OCI-LY3 (cell line): ENCODE measurements at regions not wholly inside any gene's neighbourhood (a gene's known extent, or its start where the extent isn't known, plus 50 kb on each side); places are given as distances from the start of the nearest gene placed in this dataset.

Experiments used
- H2AFZ ChIP-seq: fragments of 200-600, 300-600 bp; shearing (Covaris generic); 2 replicates; pipeline ENCODE4 v1.6.0; 2014; ENCODE audit warnings: antibody characterized with exemption, low read depth, low read length
- H3K27ac ChIP-seq: fragments of 200-600, 300-600 bp; sonication (generic); 2 replicates; pipeline ENCODE4 v1.5.1; 2014; ENCODE audit warnings: mild to moderate bottlenecking, low read length, moderate library complexity, mixed read lengths
- H3K27me3 ChIP-seq: fragments of 200-600, 300-600 bp; sonication (generic); 2 replicates; pipeline ENCODE4 v1.6.1; 2014; ENCODE audit warnings: low read depth, low read length, mixed read lengths
- H3K36me3 ChIP-seq: fragments of 200-600, 300-600 bp; sonication (generic); replicated peaks from 2 replicates; pipeline ENCODE3; 2014; ENCODE audit warnings: low read depth, low read length, mixed read lengths
- H3K4me1 ChIP-seq: fragments of 300-600, 200-600 bp; sonication (generic); 2 replicates; pipeline ENCODE4 v1.6.1; 2014; ENCODE audit warnings: low read length, mixed read lengths
- H3K4me2 ChIP-seq: fragments of 200-600, 300-600 bp; sonication (generic); 2 replicates; pipeline ENCODE4 v1.6.1; 2014; ENCODE audit warnings: low read length, mixed read lengths
- H3K4me3 ChIP-seq: fragments of 300-600, 200-600 bp; sonication (generic); 2 replicates; pipeline ENCODE4 v1.5.1; 2014; ENCODE audit warnings: antibody characterized with exemption, mild to moderate bottlenecking, low read length, moderate library complexity
- H3K79me2 ChIP-seq: fragments of 300-600, 200-600 bp; shearing (Covaris generic); 2 replicates; pipeline ENCODE4 v1.6.1; 2014; ENCODE audit warnings: mild to moderate bottlenecking, low read length, mixed read lengths
- H3K9ac ChIP-seq: fragments of 300-600, 200-600 bp; shearing (Covaris generic); 2 replicates; pipeline ENCODE4 v1.6.0; 2014; ENCODE audit warnings: mild to moderate bottlenecking, low read length, moderate library complexity
- H3K9me3 ChIP-seq: fragments of 200-600, 300-600 bp; shearing (Covaris generic); 2 replicates; pipeline ENCODE4 v1.6.1; 2014; ENCODE audit warnings: low read length, mixed read lengths; ENCODE audit not compliant: insufficient read depth
- H4K20me1 ChIP-seq: fragments of 200-600, 300-600 bp; sonication (generic); 2 replicates; pipeline ENCODE4 v1.6.1; 2016; ENCODE audit warnings: low read length, mixed read lengths; ENCODE audit not compliant: insufficient read depth
- CTCF ChIP-seq: fragments of 200-600, 300-600 bp; sonication (generic); IDR thresholded peaks from 2 replicates; pipeline ENCODE4 v1.5.1; 2014; ENCODE audit warnings: antibody characterized with exemption, low read length, low read depth
- EZH2phosphoT487 ChIP-seq: fragments of 200-600 bp; shearing (Covaris generic); IDR thresholded peaks from 2 replicates; pipeline ENCODE4 v1.6.1; 2018; ENCODE audit warnings: antibody characterized with exemption, mixed run types, low read depth

- no peak overlapping the region for H3K9ac ChIP-seq
- H3K4me1 ChIP-seq, result no peaks in the 10 kb centered on the region
- no peaks in the 10 kb centered on the region for H3K27me3 ChIP-seq
- H3K36me3 ChIP-seq, result no peaks in the 10 kb centered on the region
- TF ChIP-seq CTCF (no peak), EZH2phosphoT487 (no peak)
- H3K4me3 ChIP-seq, result no peak overlapping the region
- H3K4me2 ChIP-seq, result no peak overlapping the region
- no peaks in the 10 kb centered on the region for H3K9me3 ChIP-seq
- no peak overlapping the region for H3K27ac ChIP-seq
- H2AFZ ChIP-seq, result no peak overlapping the region
- H3K79me2 ChIP-seq, result no peaks in the 10 kb centered on the region
- H4K20me1 ChIP-seq, result no peaks in the 10 kb centered on the region
Measured at GRCh38 chr6:144797881-144798589, 512.9 kb downstream of the UTRN start.

DNA sequence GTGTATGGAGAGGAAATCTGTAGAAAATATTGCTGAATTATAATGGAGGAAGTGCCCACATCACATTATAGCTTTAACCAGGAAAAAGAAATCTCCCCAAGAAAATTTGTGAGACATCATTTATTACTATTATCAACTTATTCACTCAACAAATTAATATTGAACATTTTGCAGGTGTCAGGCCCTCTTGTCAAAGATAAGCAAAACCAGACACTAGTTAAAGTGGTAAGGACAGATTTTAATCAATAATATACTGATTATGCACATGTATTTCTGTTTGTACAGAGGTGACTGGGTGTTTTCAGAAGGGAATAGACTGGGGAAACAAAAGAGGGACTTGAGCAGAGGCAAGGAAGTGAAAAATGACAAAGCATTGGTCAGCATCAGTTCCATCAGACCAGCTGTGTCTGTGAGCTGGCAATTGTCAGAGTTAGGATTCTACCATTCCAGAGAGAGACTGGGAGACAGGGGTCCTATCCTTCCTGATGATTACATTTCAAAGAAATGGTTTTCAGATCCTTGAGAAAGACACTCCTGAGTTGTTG is 519.2 kb downstream of the UTRN start:
- H3K27ac ChIP-seq, result no peak overlapping the region
- H3K9ac ChIP-seq, result no peak overlapping the region
- H3K9me3 ChIP-seq, result no peaks in the 10 kb centered on the region
- H3K36me3 ChIP-seq, result no peaks in the 10 kb centered on the region
- no peak overlapping the region for H2AFZ ChIP-seq
- no peaks in the 10 kb centered on the region for H3K79me2 ChIP-seq
- H3K27me3 ChIP-seq, result no peaks in the 10 kb centered on the region
- no peak overlapping the region for H3K4me2 ChIP-seq
- TF ChIP-seq EZH2phosphoT487 (no peak), CTCF (no peak)
- H3K4me3 ChIP-seq, result no peak overlapping the region
- H4K20me1 ChIP-seq, result no peaks in the 10 kb centered on the region
- no peaks in the 10 kb centered on the region for H3K4me1 ChIP-seq

DNA sequence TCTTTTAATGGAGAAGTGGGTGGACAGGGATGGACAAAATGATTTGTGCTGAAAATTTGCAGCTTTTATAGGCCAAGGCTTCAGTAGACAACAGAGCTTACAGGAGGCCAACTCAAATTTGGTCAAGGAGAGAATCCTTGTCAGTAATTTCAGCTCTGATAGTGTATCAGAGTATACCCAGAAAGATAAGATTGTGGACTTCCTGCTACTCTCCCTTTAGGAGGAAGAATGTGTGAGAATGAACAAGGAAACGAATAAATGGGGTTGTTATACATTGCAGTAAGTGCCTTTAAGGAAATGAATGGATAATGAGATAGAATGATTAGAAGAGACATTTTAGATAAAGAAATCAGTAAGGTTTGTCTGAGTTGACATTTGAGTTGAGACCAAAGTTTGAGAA is 519.9 kb downstream of the UTRN start:
- Histone ChIP-seq H2AFZ (no peak overlapping the region), H3K27ac (no peak overlapping the region), H3K4me2 (no peak overlapping the region), H3K36me3 (no peaks in the 10 kb centered on the region), H3K4me3 (no peak overlapping the region), H3K9ac (no peak overlapping the region), H3K79me2 (no peaks in the 10 kb centered on the region), H4K20me1 (no peaks in the 10 kb centered on the region), H3K9me3 (no peaks in the 10 kb centered on the region), H3K4me1 (no peaks in the 10 kb centered on the region), H3K27me3 (no peaks in the 10 kb centered on the region)
- TF ChIP-seq EZH2phosphoT487 (no peak), CTCF (no peak)

GRCh38 chr6:144806222-144806621 is 521.1 kb downstream of the UTRN start:
- Histone ChIP-seq H3K79me2 (no peaks in the 10 kb centered on the region), H3K36me3 (no peaks in the 10 kb centered on the region), H2AFZ (no peak overlapping the region), H4K20me1 (no peaks in the 10 kb centered on the region), H3K4me2 (no peak overlapping the region), H3K9me3 (no peaks in the 10 kb centered on the region), H3K9ac (no peak overlapping the region), H3K4me3 (no peak overlapping the region), H3K27ac (no peak overlapping the region), H3K27me3 (no peaks in the 10 kb centered on the region), H3K4me1 (no peaks in the 10 kb centered on the region)
- no peak for TF ChIP-seq CTCF
- TF ChIP-seq EZH2phosphoT487, result no peak
